GM19023 (cell line): ENCODE measurements at regions not wholly inside any gene's neighbourhood (a gene's known extent, or its start where the extent isn't known, plus 50 kb on each side); places are given as distances from the start of the nearest gene placed in this dataset.

Experiments
- ATAC-seq: cut with Tn5 transposase; IDR thresholded peaks from one replicate; pipeline ENCODE4 v1.9.1; 2021; ENCODE audit warnings: mild to moderate bottlenecking, moderate library complexity; ENCODE audit not compliant: unreplicated experiment

DNA sequence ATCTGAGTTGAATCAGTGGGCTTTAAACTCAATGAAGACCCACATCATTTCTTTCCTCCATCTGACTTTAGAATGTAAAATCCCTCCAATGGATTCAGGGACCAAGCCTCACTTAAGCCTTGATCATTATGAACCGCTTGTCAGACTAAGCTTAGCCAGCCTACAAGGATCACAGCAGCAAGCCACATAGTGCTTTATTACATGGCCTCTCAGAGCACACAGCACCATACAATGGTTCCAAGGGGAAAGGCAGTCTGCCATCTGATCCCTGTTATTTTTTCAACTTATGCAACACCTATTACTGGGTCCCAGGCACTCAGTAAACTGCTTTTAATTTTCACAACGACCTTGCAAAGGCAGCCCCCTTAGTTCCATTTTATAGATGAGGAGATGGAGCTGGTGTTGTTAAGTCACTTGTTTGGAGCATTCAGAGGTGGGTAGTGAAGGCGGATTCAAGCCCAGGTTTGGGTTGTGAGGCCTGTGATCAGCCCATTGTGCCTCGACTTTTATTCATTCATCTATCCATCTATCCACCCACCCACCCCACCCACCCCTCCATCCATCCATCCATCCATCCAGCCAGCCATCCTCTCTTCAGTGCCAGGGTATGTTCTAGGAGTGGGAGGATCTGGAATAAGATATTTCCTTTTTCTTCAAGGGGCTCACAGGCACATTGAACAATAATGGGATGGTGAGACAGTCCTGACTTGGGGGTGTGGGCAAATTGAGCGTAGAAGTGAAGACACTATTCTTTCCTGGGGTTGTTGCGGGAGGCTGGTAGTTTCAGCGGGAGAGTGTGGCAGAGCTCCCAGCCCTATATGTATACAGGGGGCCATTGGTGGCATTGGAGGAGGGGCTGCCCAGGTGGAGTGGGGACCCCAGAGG, 141.2 kb downstream of the MYCN start:
- no peak for ATAC-seq

DNA sequence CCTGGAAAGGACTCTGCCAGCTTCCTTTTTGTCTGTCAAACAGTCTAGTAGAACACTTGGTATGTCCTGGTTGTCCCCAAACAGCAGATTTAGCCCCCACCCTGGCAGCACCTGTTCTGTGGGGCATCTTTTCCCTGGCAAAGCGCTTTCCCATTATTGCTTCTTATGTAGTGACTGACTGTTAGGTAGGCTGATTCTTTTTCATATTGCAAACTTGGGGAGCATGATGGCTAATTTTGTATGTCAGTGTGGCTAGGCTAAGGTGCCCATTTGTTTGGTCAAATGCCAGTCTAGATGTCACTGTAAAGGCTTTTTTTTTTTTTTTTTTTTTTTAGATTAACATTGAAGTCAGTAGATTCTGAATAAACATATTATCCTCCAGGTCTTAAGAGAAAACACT, 140.2 kb downstream of the MYCN start:
- no peak for ATAC-seq

DNA sequence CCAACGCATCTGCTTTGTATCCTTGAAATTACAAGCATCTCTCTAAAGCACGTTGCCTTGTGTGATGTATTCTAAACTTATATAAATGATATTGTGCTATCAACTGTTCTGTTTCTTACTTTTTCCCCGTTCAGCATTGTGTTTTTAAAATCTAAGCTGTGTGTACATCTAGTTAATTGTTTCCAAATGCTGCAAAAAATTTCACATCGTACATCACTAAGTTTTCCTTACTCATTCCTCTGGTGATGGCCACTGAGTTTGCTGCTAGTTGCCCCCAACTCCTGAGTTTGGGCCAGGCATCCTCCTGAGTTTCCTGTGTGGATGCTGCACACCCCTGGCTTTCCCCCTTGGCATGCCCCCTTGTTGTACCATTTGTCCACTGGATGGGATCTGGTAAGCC, 139.7 kb downstream of the MYCN start:
- ATAC-seq: no peak

DNA sequence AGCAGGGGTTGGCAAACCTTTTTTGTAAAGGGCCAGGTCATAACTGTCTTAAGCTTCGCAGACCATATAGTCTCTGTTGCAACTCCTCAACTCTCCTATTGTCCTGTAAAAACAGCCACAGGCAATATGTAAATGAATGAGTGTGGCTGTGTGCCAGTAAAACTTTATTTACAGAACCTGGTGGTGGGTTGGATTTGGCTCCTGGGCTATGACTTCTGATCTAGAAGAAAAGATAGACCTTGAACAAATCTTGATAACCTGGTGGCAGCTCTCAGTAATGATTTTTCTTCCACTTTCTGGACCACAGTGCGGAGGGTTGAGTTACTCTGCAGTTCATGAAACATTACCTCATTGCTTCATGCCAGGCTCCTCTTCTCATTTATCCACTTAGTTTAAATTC, 139.3 kb downstream of the MYCN start:
- ATAC-seq: no peak

DNA sequence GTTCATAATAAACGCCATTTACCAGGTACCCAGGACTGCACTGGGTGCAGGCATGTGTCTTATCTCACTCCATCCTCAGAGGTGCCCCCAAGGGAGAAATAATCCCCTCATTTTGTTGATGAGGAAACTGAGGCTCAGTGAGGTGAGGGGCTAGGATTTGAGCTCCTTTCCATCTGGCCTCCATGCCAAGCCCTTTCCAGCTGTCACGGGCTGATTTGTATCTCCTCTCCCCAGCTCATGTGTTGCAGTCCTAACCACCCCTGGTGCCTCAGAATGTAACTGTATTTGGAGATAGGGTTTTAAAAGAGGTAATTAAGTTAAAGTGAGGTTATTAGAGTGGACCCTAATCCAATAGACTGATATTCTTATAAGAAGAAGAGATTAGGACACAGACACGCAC, 137.3 kb downstream of the MYCN start:
- no peak for ATAC-seq

DNA sequence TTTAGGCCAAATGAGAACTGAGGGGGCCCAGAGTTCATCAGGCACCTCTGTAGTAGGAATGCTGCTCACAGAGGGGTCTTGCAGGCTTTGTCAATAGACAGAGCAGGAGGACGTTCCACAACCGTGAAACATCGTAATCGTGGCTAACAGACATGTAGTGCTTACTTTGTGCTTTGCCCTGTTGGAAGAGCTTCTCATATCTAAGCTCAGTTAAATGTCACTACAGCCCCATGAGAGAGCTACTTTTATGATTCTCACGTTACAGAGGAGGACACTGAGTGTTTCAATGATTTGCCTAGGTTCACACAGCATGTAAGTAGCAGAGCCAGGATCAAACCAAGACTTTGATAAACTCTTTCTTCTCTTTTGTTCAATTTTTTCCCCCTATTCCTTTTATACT, 136.6 kb downstream of the MYCN start:
- no peak for ATAC-seq

DNA sequence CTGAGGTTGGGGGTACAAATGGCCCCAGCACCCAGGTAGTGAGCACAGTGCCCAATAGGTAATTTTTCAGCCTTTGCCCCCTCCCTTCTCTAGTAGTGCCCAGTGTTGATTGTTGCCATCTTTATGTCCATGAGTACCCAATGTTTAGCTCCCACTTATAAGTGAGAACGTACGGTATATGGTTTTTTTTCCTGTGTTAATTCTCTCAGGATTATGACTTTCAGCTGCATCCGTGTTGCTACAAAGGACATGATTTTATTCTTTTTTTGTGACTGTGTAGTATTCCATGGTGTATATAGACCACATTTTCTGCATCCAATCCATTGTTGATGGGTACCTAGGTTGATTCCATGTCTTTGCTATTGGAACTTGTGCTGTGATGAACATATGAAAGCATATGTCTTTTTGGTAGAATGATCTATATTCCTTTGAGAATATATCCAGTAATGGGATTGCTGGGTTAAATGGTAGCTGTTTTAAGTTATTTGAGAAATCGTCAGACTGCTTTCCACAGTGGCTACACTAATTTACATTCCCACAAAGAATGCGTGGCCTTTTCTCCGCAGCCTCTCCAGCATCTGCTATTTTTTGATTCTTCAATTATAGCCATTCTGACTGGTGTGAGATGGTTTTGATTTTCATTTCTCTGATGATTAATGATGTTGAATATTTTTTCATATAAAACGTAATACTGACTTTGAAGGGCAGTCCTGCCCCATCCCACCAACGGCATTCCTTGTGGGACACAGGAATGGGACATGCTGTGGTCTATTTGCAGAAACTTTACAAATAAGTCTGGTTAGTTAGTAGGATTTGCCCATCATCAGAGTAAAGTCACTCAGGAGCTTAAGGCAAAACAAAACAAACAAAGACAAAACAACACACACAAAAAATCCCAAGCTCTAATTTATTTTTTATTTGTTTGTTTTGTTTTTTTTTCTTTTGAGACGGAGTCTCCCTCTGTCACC, 135.0 kb downstream of the MYCN start:
- ATAC-seq: no peak

DNA sequence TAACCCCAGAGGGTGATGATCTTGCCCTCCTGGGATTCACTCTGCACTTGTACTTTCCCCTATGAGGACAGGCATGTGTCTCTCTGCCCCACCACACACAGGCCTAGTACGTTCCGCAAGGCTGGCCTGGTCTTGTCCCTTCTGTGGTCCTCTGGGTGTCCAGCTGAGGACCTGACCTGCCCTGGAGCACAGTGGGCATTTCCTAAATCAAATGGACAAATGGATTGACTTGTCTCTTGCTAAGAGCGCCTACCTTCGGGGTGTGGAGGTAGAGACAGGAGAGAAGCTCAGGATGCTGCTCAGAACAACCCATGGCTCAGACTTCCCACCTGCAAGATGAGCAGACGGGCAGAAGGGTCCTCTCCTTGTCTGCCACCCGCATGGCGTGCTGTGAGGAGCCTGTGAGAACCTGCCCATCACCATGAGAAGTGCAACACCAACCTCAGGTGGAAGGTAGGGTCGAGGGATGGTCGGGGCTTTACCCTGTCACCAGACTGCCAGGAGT, 133.6 kb downstream of the MYCN start:
- ATAC-seq: no peak

DNA sequence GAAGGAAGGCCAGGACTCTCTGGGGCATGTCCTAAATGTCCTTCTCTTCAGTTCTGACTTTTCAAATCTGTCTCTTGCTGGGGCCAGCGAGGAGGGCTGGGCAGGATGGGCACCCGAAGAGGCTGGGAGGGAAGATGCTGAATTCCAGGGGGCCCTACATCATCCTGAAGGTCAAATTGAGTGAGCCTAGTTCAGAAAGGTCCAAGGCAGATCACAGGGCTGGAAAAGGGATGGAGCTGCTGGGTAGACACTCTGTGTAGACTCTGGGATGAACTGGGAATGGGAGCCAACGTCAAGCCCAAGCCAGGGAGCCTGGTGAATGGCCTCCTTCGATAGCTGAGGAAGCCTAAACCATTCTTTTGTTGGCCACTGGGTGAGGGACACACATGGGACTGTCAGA, 133.1 kb downstream of the MYCN start:
- ATAC-seq: no peak

DNA sequence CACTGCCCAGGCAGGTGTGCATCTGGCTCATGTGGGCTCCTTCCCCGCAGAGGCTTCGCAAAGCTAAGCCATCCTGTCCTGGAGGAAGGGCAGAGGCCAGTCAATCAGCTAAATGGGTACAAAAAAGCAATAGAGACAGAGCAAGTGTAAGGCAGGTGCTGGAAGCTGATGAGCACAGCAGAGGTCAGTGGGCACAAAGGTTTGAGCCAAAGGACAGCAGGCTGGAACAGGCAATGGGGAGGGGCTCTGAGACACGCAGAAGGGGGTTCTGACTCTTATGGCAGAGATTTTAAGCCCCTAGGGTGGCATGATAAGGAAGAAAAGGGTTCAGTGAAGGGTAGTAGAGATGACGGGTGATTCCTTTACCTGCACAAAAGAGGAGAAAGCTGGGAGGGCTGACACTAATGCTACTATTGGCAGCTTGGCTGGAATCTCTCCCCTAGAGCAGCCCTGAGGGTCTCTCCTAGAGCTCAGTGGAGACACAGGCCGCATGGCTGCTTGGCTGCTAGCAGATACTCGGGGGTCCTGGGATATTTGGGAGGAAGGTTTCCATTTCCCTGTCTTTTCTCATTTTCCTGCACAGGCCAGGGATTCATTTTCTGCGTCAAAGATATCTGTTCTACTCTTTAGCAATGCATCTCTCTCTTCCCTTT, 132.4 kb downstream of the MYCN start:
- no peak for ATAC-seq

DNA sequence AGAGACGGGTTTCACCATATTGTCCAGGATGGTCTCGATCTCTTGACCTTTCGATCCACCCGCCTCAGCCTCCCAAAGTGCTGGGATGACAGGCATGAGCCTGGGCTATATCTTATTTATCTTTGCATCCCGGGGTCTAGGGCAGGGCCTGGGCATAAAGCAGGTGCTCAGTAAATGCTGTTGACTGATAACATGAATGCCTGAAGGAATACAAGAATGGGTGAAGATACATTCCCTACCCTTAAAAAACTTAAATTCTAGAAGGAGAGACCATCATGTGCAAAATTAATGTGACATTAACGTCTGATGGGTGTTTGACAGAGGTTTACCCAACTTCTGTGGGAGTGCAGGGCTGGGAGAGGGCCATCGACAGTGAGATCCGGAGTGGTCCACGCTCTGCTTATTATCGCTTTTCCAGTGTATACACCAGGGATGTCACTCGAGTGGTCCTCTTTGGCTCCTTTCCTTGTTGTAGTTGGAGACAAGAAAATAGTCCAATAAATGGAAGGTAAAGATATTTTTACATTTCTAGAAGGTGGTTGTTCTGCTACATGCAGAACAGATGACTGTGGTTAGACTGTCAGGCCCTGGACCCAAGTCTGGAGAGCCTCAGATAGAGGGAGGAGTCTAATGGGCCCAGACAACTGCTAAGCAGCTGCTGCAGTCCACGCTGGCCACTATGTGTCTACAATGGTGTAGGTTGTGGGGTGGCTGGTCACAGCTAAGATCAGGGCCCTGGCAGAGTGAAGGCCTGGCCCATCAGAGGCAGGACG, 131.7 kb downstream of the MYCN start:
- no peak for ATAC-seq

DNA sequence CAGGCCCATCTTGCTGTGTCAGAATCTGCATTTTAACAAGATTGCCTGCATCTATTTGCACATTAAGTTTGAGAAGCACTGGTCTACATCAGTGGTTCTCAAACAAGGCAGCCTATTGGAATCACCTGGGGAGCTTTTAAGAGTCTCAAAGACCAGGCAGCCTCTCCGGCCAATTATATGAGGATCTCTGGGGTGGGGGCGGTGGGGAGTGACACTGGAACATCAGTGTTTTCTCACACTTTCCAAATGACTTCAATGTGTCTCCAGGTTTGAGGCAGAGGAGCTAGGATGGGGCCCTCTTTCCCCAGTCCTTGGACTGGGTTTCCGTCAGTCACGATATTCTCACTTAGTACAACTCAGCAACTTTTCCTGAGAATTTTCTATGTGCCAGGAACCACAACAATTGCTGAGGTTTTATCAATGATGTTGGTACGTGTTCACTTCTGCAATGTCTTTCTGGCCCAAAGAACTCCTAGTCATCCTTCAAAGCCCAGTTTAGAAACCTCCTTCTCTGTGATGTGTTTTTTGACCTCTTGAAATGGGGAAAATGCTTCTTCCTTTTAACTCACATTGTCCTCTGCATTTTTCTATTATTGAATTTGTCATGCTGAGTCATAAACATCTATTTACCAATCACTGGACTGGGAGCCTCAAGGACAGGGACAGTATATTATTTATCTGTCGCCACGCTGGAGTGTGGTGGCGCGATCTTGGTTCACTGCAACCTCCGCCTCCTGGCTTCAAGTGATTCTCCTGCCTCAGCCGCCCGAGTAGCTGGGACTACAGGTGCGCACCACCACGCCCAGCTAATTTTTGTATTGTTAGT, 130.9 kb downstream of the MYCN start:
- no peak for ATAC-seq

DNA sequence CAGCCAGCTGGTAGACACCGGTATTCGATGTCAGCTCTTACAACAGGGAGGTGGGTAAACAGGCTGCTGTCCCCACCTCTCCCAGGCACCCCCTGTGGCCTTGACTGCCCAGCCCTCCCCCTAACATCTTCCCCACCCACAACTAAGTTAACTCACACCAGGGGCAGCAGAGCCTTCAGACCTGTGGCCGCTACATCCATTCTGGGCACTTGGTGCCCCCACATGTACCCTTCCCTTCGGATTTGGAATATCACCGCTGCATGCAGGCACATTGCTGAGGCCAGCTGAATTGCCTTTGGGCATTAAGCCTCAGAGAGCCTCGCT, 130.3 kb downstream of the MYCN start:
- no peak for ATAC-seq

DNA sequence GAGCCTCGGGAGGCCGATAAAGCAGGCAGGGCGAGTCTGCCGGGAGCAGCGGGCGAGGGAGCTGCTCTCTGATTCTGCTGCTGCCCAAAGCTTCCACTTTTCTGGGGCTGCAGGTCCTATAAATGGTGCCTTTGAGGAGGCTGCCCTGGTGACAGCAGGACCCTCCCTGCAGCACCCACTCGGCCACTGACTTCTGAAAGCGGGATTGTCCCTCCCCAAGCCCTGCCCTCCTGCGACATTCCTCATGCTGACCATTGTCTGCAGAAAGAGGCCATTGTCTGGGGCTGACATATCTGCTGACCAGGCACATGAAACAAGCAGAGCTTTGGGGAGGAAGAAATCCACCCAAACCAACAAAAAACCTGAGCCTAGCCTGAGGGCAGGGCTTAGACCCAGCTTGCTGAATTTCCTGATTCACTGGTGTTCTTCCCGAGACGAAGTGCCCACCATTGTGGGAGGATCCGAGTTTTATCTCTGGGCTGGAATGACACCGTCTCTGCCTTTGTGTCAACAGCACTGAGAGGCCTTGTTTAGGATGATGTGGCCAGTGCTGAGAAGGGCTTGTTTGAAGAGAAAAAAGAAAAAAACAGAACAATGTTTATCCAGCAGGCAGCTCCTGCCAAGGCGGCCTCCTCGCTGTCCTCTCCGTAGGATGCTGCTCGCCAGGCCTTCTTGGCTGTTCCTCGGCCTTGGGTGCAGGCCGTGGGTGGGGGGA, 129.7 kb downstream of the MYCN start:
- ATAC-seq: no peak

DNA sequence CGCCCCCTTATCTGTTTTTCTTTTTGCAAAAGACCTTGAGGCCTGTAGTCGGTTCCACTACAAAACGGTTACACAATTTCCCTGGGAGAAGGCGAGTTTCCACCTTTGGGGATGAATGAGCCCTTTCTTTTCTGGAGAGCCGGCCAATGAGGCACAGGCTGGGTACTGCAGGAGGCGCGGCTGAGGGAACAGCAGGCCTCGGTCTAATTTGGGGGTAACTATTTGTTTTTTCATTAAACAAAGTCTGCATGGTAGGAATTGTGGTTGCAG, 129.2 kb downstream of the MYCN start:
- no peak for ATAC-seq

DNA sequence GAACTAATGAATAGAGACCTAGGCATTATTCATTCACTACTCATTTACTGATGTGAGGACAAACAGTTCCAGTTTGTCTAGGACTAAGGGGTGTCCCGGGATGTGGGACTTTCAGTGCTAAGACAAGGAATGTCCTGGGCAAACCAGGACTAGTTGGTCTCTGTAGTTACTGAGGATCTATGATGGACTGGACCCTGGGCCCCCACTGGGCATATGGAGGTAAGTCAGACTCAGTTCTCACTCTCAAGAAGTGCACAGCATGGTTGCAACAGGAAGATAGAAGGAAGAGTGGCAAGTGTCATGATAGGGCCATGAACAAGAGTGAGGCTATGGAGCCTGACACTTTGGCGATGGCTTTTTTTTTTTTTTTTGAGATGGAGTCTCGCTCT, 128.2 kb downstream of the MYCN start:
- no peak for ATAC-seq

DNA sequence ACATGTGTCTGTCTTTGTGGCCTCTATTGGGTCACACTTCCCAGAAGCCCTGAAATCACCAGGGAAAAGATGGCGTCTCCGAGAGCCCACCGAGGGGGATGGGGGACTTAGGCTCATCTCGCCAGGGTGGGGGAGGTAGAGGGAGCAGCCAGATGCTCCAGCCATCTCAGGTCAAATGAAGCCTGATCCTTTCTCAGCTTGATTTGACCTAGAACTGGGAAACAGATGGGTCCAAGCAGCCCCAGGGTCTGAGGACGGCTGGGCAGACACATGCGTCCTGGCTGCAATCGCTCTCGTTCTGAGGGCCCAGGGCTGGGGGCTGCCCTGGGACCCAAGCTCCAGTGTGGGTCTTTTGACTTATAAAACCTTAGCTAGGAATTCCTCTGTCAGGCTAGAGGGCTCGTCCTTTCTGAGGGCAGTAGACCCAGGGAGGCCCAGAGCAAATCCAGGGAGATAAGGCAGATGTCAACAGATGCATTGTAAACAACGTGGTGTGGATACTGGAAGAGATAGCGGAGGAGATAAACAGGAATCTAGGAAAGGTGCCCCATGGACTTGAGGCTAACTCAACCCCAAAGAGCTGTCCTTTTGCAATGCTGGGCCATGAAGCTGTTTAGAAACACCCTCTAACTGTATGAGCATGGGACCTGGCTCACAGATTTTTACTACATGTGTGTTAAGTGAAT, 127.7 kb downstream of the MYCN start:
- ATAC-seq: no peak

DNA sequence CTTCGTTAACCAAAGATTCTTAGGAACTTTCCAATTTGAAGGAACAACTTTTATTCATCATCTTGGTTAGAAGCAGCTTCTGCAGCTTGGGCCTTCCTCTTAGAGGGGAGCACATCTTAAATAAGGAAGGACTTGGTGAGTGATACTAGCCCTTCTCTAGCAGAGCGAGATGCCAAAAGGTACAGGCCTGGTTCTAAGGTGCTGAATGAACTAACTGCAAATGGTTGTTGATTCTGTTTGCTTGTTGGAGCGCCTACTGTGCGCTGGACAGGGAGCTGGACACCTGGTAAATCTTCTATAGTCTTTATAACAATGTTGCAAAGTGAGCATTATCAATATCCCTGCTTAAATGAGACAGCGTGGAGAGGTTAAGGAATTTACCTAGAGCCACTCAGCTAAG, 127.1 kb downstream of the MYCN start:
- ATAC-seq: no peak

DNA sequence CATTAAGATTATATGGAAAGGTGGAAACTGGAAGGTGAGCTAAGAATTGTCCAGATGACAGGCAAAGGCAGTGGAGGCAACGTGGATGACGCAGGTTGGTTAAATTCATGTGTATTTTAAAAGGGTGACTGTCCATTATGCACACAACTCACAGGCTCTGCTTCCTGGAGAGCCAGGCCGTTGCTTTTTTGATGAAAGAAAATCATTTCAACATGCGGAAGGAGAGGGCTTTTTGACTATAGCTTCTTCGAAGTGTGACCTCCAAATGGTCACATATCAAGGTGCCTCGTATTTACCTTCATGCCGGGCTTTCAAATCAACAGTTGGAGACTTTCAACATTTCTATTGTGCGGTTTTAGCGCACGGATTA, 126.7 kb downstream of the MYCN start:
- no peak for ATAC-seq
